GM12873 (cell line): ENCODE measurements at regions not wholly inside any gene's neighbourhood (a gene's known extent, or its start where the extent isn't known, plus 50 kb on each side); places are given as distances from the start of the nearest gene placed in this dataset.

Source experiments
- CTCF ChIP-seq: IDR thresholded peaks from 2 replicates; pipeline ENCODE4 v1.5.1; 2012; ENCODE audit warnings: low read depth, mild to moderate bottlenecking, moderate library complexity, low read length, control low read depth; ENCODE audit not compliant: insufficient read depth; ENCODE audit errors: missing control alignments

- TF ChIP-seq CTCF: peak; percentile 45
These were observed 303.3 kb upstream of the MMS22L start for GRCh38 chr6:97586344-97586743.

GRCh38 chr6:97591955-97592354 lies 308.9 kb upstream of the MMS22L start:
- no peak for TF ChIP-seq CTCF

- no peak for TF ChIP-seq CTCF
These were observed 311.8 kb upstream of the MMS22L start for GRCh38 chr6:97594844-97595243.

- TF ChIP-seq CTCF: no peak
These were observed 338.1 kb upstream of the MMS22L start for GRCh38 chr6:97621111-97621510.

GRCh38 chr6:97626671-97627441 lies 343.8 kb upstream of the MMS22L start:
- no peak for TF ChIP-seq CTCF

GRCh38 chr6:97629180-97629579 lies 346.2 kb upstream of the MMS22L start:
- no peak for TF ChIP-seq CTCF

- no peak for TF ChIP-seq CTCF
These were observed 347.6 kb upstream of the MMS22L start for GRCh38 chr6:97630604-97631003.

- TF ChIP-seq CTCF: no peak
These were observed 349.3 kb upstream of the MMS22L start for GRCh38 chr6:97632341-97632740.
